NCI-H524 (cell line): ENCODE measurements at regions not wholly inside any gene's neighbourhood (a gene's known extent, or its start where the extent isn't known, plus 50 kb on each side); places are given as distances from the start of the nearest gene placed in this dataset.
"Not testable (repeated sequence)": the region's sequence is repeated elsewhere in the genome, so short reads cannot be mapped to it uniquely, and the experiment has no call there.

Experiments
- DNase-seq, 2 experiments: peaks; one replicate each; lab custom pipeline; 2025; lab: John Stamatoyannopoulos, UW

DNA sequence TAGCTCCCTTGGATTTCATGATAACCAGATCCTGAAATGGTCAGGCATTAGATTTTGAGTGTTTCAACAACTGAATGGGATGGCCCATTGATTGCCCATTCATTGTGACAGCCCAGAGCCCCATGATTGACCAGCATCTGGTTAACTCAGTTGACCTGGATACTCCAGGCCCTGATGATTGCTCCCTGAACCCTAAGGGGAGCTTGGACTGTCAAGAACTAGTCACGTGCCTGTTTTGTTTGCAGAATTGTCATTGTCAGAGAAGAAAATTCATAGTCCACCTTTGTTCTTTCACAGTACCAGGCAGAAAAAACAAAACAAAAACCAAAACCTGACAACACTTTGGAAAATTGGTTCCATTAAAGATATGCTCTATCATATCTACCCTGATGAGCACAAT, 241.3 kb upstream of the ONECUT1 start:
- DNase-seq, result no peak

DNA sequence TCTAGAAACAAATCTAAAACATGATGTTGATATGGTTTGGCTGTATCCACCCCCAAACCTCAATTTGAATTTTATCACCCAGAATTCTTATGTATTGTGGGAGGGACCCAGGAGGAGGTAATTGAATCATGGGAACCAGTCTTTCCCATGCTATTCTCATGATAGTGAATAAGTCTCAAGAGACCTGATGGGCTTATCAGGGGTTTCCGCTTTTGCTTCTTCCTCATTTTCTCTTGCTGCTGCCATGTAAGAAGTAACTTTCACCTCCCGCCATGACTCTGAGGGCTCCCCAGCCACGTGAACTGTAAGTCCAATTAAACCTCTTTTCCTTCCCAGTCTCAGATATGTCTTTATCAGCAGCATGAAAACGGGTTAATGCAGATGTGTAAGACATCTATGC, 232.7 kb upstream of the ONECUT1 start:
- DNase-seq, result no peak

DNA sequence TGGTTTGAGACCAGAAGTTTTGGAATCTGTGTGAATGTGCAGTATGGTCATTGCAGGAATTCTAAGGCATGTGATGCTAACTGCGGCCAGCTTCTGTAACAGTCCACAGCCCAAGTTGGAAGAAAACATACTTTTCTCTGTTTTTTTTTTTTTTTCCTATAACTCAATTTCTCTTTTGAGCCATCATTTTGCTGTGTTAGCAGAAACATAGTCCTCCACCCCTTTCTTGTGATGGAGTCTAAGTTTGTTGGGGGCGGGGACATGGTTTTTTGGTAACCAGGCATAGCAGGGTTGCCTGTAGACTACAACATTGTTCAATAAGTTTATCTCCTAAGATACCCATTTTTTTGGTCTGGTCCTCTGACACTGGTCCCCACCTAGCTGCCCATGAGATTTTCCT, 223.2 kb upstream of the ONECUT1 start:
- DNase-seq, result no peak

DNA sequence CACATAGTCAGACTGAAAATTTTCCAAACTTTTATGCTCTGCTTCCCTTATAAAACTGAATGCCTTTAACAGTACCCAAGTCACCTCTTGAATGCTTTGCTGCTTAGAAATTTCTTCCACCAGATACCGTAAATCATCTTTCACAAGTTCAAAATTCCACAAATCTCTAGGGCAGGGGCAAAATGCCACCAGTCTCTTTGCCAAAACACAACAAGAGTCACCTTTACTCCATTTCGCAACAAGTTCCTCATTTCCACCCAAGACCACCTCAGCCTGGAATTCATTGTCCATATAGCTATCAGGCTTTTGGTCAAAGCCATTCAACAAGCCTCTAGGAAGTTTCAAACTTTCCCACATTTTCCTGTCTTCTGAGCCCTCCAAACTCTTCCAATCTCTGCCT, 221.6 kb upstream of the ONECUT1 start:
- DNase-seq, result not testable (repeated sequence)

DNA sequence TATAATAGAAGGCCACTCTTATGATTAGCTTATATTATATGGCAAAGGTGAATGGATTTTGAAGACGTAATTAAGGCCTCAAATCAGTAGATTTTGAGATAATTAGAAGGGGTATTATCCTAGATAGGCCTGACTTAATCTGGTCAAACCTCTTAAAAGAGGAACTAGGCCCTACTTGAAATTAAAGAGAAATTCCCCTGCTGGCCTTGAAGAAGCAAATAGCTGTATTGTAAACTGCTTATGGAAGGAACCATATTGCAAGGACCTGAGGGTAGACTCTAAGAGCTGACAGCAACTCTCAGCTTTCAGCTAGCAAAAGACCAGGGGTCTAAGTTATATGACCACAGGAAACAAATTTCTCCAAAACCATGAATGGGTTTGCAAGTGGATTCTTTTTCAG, 219.0 kb upstream of the ONECUT1 start:
- peak in 1 of 2 experiments; percentile 24 for DNase-seq

DNA sequence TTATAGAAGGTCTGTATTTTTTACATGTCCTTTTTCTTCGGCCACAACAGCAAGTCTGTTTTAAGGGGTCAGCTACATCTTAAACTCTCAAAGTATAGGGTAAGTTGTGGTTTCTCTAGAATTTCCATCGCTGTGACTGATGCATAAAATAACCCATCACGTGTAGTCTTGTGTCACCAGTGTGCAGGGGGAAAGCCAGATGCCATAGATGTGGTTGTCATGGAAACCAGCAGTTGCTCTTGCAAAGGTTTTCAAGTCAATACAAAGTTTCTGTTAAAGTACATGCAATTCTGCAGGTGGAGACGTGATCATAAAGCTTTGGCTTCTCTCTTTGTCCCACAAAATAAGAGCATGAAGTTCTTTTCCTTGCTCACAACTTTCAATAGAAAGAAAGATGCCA, 210.3 kb upstream of the ONECUT1 start:
- DNase-seq, result peak; percentile 28 to 65

DNA sequence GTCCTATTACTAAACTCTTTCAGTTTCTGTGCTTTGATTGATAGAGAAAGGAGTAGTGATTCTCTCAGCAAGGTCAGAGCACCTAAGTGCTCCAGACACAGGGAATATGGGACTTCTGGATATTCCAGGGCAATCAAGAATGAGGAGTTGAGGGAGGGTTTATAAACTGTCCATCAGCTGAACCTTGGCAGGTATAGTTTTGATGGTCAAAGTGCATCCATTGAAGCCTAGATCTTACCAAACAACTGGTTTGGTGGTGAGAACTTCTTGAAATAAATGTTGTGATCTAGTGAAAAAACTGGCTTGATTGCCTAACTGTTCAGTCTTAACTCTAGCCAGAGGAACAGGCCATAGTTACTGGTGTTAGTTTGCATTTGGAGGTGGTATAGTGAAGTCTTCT, 207.0 kb upstream of the ONECUT1 start:
- DNase-seq, result no peak

DNA sequence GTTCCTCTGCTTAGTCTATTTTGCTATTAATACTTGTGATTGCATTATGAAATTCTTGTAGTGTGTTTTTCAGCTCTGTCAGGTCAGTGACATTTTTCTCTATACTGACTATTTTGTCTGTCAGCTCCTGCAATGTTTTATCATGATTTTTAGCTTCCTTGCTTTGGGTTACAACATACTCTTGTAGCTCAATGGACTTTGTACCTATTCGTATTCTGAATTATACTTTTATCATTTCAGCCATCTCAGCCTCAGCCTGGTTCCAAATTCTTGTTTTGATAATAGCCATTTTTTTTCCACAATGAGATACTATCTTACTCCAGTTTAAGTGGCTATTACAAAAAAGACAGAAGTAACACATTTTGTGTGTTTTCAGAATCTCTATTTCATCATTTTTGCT, 204.2 kb upstream of the ONECUT1 start:
- no peak for DNase-seq

DNA sequence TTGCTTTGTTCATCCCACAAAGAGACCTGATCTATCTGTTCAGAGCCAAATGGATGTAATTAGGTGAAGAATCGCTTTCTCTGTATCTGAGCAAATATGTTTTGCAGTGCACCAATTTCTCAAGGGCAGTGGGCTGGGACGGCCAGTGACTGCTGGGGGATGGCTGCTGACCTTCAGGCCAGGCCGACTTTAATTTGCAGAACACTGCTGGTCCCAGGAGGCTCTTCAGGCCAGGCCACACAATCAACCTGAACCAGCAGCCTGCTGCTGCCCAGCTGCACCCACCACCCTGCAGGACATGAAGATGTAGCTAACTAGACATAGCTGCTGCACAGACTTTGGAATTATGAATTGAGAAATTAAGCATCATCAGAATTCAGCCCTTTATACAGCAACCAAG, 194.4 kb upstream of the ONECUT1 start:
- no peak for DNase-seq

DNA sequence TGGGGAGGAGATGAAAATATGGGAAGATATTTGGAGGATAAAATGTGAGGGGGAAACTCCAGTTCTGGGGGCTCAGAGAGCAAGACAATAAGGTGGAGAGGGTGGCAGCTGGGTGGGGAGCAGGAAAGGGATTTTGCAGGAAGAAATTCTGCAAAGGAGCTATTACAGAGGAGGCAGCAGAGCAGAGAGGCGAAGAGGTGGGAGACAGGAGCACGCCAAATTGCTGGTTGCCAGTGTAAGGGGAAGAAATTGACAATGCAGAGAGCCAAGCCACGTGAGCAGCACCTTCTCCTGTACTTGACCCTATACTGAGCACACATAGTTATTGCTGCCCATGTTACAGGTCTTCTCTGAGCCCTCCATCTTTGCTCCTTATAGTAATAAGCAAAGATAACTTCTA, 190.3 kb upstream of the ONECUT1 start:
- DNase-seq, result no peak

DNA sequence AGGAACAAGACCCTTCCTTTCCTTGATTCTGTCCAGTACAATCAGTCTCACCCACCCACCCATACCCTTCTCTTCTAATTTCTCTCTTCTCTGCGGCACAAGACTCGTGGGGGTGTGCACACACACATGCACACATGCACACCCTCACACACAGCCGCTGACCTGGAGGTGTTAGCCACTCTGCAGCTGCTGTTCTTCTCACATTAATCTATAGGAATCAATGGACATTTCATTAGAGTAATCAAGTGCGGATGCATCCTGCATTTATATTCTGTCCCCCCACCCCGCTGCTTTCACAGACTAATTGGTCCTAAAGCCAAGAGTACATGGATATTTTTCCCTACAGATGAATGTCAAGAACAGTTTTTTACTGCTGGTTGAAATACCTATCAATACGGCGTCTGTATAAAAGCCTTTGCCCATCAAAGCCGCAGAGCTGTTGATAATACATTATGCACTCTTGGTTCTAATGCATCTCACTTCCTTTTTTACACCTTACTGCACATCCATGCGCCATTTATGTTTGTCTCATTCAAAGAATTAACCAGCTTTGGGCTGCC, 186.5 kb upstream of the ONECUT1 start:
- DNase-seq, result no peak

DNA sequence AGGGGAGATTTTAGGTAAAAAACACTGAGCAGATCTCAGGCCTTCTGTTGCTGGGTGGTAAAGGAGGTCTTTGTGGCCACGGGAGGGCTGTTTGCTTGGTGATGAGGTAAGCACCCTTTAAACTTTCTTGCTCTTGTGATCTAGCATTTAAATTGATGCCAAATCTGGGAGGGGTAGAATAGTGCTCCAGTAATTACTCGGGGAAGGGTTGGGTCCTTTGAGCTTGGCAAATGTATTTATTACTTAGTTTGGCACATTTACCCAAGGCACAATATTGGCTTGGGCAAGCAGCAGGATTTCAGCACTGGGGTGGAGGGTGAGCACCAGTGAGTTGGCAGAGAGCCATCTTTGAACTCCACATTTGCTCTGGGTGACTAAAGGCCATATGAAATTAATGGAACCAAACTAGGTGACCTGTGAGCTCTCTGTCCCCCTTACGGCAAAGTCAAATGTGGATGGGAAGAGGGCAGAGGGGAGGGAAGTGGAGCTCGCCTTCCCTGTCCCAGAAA, 185.9 kb upstream of the ONECUT1 start:
- DNase-seq, result no peak

DNA sequence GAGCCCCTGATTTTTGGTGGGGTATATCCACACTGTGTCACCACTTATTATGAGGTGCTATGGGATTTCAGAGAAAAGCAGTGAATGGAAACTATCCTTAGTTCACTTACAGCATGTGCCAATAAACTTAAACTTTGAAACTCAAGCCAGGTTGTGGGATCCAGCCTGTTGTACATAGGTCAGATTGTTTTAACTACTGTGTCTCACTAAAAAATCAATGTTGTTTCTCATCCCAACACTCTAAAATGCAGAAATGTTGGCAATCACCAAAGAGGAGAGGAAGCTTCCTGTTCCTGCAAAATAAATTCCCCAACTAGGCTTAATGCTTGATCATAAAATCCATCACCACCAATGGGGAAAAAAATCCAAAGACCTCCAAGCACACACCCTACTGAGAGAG, 173.7 kb upstream of the ONECUT1 start:
- DNase-seq, result no peak

DNA sequence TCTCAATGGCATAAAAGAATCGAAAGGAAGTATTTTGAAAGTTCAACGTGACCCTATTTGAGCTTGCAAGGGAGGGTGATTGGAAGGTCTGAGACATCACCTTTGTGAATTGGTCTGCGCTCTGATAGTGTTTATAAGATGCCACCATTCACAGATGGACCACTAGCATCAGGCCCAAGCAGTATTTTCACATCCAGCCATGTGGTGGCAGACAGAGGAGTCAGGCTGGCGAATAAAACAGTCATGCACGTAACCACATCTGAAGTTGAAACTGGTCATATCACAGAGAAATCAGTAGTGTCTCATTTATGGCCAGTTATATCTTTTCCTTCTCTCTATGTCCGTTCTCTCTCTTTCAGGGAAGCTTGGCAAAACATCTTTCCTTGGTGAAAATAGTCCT, 170.1 kb upstream of the ONECUT1 start:
- DNase-seq, result no peak

DNA sequence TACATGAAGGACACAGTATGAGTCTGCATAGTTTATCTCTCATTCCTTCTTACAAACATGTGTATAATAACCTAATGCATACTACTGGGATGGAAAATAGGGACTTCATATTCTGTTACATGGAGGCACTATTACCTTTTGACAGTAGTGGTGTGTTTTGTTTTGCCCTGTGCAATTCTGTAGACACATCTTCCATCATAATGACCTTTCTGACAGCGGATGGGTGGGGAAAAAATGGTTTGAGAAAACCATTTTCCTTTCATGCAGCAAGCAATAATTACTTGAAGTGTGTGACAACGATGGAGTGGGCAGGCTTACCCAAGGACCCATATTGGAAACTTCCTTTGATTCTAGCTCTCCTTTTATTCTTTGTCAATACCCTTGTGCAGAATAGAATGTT, 153.6 kb upstream of the ONECUT1 start:
- DNase-seq, result no peak

DNA sequence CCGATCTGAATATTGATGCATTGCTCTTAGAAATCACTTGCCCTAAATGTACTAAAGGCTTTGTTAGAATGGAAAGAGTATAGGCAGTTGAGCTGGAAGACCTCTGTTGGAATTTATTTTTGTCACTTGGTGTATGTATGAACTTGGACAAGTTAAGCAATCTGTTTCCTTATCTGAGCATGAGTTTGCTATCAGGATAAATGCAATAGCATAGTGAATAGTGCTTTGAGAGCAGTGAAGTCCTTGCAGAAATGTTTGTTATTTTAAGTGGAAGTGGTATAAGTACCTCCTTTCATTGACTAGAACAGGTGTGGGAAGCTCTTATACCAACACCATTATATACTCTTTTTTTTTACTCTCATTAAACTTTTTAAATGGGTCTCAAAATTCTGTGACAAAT, 146.4 kb upstream of the ONECUT1 start:
- DNase-seq, result no peak

DNA sequence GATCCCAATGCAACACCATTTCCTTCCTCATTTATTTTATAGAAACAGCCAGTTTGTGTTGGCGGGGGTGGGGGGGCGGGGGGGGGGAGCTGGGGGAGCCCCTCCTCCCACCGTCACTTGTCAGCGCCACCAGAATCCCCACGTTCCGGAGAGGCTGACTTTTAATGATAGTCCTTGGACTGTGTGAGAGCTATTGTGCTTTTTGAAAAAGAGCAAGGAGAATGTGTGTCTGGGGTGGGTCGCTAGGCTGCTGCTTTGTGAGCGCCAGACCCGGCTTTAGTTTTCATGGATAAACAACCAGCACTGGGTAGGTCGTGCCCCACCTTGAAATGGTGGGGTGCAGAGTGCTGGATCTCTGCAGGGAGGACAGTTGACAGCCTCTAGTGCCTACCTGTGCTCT, 135.0 kb upstream of the ONECUT1 start:
- no peak for DNase-seq

DNA sequence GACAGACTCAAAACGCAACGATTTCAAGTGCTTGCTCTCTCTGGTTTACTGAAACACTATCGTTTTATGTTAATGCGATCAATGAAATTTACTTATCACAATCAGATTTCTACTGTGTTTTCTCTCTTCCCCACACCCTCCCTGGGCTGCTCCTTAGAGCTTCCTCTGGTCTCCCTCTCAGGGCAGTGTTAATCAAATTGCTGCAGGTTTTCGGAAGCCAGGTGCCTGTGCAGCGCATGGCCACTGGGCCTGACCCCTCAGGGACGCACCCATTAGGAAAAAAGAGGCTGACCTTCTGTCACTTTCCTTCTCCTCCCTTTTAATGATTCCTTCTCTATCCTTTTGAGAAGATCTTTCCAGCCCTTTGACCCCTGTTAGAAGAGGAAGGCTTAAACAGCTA, 134.5 kb upstream of the ONECUT1 start:
- no peak for DNase-seq

DNA sequence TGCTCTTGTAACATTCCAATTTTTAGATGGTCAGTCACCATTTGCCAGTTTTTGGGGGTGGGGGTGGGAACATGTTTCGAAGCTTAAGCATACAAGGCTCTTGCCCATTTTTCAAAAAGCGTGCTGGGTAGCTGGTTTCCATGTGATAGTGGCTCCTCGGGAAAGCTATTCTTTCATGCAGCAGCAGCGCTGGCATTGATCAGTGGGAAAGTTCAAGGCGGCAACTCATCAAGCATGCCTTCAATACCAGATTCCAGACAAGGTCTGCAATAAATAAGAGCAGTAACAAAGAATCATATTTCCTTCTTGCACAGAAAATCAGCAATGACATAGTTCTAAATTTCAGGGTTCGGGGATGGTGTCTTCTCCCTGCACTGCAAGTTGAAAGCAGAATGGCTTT, 133.5 kb upstream of the ONECUT1 start:
- no peak for DNase-seq

DNA sequence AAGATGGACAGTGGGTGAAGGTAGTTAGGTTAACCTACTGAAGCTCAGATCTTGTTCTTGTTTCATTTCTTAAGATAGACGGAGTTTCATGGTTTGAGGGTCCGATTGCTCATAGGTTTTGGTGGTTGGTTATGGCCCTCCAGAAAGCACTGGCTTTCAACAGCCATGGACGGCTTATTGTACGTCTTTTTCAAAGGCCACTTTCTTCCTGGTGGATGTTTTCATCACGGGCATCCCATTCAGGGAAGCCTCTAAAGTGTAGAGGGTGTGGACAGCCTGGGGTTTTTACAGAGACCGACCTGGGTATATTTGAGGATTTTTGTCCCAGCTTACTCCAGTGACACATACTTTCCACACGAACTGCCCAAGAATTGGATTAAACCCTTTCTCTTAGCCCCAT, 132.7 kb upstream of the ONECUT1 start:
- no peak for DNase-seq

DNA sequence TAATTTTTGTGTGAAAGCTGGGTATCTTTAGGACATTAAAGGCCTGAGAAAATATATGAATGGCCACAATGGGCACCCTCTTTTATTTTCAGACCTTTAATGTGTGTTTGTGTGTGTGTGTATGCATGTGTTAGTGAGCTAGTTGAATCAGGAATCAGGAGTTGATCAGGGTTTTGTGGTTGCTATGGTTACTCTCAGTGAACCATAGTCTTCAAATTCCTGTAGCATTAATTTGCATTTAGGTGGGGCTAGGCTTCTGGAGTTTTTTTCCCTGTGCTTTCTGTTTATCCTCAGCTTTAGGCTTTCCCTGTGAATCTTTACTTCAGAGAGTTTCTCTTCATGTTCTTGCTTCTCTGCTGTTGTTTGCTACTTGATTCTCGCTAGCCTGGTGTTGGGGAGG, 122.0 kb upstream of the ONECUT1 start:
- DNase-seq, result peak in 1 of 2 experiments; percentile 11

DNA sequence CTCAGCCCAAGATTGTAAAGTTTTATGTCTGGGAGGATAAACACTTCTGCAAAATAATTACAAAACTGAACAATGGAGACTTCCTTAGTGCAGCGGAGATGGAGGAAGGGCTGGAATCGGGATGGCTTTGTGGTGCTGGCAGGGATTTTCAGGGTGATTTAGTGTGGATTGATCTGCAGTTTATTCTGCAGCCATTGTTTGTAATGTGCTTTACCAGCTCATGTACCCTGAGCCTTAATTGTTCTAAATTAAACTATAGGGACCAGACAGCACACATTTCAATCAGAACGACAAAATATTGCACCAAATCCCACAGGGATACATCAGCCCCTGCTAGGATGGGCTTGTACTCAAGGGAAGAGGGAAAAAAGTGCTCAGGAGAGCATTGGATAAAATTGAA, 103.2 kb upstream of the ONECUT1 start:
- DNase-seq, result no peak

DNA sequence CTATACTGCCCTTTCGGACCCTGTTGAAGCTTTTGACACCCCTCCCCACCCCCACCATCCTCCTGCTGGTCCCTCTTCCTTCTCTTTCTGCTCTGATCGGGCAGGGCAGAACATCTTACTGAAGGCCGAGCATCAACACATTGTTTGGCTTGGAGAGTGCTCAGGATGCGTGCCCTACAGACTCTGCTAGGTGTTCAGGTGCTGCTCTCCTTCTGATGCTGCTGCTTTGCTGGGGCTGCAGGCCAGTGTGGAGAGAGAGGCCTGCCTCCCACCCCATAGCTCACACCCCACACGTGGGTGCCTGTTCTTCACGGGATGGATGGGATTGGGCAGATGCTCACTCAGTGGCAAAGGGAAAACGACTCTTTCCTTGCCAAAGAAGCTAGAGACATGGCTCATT, 89.8 kb upstream of the ONECUT1 start:
- peak; percentile 35 to 68 for DNase-seq

DNA sequence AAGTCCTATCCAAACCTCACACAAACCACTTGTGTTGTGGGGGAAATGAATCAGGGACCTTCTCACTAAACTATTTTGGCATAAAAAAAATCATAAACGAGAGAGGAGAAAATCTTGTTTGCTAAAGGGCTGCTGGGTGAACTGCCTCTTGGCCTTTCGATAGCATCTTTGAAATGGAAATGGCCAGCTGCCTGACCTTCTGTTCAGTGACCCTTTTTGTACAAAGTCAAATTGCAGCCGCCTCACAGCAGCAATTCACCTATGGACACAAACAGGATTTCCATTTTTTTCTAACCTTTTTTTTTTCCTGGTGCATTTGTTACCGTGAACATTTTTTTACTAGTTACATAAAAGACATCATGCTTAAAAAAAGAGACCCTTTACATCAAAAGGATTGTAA, 89.0 kb upstream of the ONECUT1 start:
- DNase-seq, result peak in 1 of 2 experiments; percentile 91
